ENCODE measurements at regions not wholly inside any gene's neighbourhood (a gene's known extent, or its start where the extent isn't known, plus 50 kb on each side); places are given as distances from the start of the nearest gene placed in this dataset.

GRCh38 chr20:16662467-16662866, 67.4 kb upstream of the SNRPB2 start:
- TF ChIP-seq, protein P1, sequence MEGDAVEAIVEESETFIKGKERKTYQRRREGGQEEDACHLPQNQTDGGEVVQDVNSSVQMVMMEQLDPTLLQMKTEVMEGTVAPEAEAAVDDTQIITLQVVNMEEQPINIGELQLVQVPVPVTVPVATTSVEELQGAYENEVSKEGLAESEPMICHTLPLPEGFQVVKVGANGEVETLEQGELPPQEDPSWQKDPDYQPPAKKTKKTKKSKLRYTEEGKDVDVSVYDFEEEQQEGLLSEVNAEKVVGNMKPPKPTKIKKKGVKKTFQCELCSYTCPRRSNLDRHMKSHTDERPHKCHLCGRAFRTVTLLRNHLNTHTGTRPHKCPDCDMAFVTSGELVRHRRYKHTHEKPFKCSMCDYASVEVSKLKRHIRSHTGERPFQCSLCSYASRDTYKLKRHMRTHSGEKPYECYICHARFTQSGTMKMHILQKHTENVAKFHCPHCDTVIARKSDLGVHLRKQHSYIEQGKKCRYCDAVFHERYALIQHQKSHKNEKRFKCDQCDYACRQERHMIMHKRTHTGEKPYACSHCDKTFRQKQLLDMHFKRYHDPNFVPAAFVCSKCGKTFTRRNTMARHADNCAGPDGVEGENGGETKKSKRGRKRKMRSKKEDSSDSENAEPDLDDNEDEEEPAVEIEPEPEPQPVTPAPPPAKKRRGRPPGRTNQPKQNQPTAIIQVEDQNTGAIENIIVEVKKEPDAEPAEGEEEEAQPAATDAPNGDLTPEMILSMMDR (IDR thresholded peaks at IDR 0.05), result no peak
- TF ChIP-seq EHMT2 (IDR thresholded peaks at IDR 0.05; ENCODE audit: low read depth), result no peak
- TF ChIP-seq HDAC2 (IDR thresholded peaks at IDR 0.05), result no peak
- no peak for TF ChIP-seq CBX2 (IDR thresholded peaks at IDR 0.05; ENCODE audit: borderline replicate concordance, low read depth)
- TF ChIP-seq, protein P2, sequence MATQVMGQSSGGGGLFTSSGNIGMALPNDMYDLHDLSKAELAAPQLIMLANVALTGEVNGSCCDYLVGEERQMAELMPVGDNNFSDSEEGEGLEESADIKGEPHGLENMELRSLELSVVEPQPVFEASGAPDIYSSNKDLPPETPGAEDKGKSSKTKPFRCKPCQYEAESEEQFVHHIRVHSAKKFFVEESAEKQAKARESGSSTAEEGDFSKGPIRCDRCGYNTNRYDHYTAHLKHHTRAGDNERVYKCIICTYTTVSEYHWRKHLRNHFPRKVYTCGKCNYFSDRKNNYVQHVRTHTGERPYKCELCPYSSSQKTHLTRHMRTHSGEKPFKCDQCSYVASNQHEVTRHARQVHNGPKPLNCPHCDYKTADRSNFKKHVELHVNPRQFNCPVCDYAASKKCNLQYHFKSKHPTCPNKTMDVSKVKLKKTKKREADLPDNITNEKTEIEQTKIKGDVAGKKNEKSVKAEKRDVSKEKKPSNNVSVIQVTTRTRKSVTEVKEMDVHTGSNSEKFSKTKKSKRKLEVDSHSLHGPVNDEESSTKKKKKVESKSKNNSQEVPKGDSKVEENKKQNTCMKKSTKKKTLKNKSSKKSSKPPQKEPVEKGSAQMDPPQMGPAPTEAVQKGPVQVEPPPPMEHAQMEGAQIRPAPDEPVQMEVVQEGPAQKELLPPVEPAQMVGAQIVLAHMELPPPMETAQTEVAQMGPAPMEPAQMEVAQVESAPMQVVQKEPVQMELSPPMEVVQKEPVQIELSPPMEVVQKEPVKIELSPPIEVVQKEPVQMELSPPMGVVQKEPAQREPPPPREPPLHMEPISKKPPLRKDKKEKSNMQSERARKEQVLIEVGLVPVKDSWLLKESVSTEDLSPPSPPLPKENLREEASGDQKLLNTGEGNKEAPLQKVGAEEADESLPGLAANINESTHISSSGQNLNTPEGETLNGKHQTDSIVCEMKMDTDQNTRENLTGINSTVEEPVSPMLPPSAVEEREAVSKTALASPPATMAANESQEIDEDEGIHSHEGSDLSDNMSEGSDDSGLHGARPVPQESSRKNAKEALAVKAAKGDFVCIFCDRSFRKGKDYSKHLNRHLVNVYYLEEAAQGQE (IDR thresholded peaks at IDR 0.05), result no peak
- TF ChIP-seq POLR2AphosphoS2 (conservative IDR thresholded peaks at IDR 0.05; ENCODE audit: low read length), result no peak
- TF ChIP-seq RCOR1 (IDR thresholded peaks at IDR 0.05; ENCODE audit: low read depth, low read length), result no peak
- TF ChIP-seq HMGXB4 (CRISPR knock-in tag; IDR thresholded peaks at IDR 0.05; ENCODE audit: borderline replicate concordance), result no peak
- no peak for TF ChIP-seq RAD21 (conservative IDR thresholded peaks at IDR 0.05 in 1 of 2, IDR thresholded peaks at IDR 0.05 in 1 of 2)
- TF ChIP-seq RFX5 (IDR thresholded peaks at IDR 0.05), result no peak
- TF ChIP-seq MAZ (IDR thresholded peaks at IDR 0.05; ENCODE audit: borderline replicate concordance, low read depth, low read length), result no peak

All from A549 (cell line).